ENCODE measurements at regions not wholly inside any gene's neighbourhood (a gene's known extent, or its start where the extent isn't known, plus 50 kb on each side); places are given as distances from the start of the nearest gene placed in this dataset.
A peak's percentile ranks its signal among the peaks of the same experiment; 100 is the strongest.

- Mint-ChIP-seq H3K36me3 (peaks cover 3% of the 10 kb centered on the region; the same call in 1 of the 2 replicates), H3K4me1 (peaks cover 41% of the 10 kb centered on the region), H3K27ac (no peak overlapping the region), H3K27me3 (ENCODE audit: low read depth) (no peaks in the 10 kb centered on the region), H3K4me3 (no peak overlapping the region), H3K9me3 (peaks cover 23% of the 10 kb centered on the region)
- ChIA-PET POLR2A (no interaction called here), CTCF (interaction anchor here (0.7 to 1.1 kb wide), 3 partner anchors 12 to 228 kb away, joined by 3 to 5 read pairs (median 4); no protein-coding TSS in a partner anchor)
- no peak for DNase-seq (ENCODE audit: low spot score)
- ATAC-seq, result no peak
- TF ChIP-seq ZNF219 (CRISPR knock-in tag; IDR thresholded peaks at IDR 0.05; ENCODE audit: borderline replicate concordance), result no peak
- TF ChIP-seq, protein P1, sequence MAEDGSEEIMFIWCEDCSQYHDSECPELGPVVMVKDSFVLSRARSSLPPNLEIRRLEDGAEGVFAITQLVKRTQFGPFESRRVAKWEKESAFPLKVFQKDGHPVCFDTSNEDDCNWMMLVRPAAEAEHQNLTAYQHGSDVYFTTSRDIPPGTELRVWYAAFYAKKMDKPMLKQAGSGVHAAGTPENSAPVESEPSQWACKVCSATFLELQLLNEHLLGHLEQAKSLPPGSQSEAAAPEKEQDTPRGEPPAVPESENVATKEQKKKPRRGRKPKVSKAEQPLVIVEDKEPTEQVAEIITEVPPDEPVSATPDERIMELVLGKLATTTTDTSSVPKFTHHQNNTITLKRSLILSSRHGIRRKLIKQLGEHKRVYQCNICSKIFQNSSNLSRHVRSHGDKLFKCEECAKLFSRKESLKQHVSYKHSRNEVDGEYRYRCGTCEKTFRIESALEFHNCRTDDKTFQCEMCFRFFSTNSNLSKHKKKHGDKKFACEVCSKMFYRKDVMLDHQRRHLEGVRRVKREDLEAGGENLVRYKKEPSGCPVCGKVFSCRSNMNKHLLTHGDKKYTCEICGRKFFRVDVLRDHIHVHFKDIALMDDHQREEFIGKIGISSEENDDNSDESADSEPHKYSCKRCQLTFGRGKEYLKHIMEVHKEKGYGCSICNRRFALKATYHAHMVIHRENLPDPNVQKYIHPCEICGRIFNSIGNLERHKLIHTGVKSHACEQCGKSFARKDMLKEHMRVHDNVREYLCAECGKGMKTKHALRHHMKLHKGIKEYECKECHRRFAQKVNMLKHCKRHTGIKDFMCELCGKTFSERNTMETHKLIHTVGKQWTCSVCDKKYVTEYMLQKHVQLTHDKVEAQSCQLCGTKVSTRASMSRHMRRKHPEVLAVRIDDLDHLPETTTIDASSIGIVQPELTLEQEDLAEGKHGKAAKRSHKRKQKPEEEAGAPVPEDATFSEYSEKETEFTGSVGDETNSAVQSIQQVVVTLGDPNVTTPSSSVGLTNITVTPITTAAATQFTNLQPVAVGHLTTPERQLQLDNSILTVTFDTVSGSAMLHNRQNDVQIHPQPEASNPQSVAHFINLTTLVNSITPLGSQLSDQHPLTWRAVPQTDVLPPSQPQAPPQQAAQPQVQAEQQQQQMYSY (CRISPR knock-in tag; IDR thresholded peaks at IDR 0.05), result no peak
- TF ChIP-seq, protein P2, sequence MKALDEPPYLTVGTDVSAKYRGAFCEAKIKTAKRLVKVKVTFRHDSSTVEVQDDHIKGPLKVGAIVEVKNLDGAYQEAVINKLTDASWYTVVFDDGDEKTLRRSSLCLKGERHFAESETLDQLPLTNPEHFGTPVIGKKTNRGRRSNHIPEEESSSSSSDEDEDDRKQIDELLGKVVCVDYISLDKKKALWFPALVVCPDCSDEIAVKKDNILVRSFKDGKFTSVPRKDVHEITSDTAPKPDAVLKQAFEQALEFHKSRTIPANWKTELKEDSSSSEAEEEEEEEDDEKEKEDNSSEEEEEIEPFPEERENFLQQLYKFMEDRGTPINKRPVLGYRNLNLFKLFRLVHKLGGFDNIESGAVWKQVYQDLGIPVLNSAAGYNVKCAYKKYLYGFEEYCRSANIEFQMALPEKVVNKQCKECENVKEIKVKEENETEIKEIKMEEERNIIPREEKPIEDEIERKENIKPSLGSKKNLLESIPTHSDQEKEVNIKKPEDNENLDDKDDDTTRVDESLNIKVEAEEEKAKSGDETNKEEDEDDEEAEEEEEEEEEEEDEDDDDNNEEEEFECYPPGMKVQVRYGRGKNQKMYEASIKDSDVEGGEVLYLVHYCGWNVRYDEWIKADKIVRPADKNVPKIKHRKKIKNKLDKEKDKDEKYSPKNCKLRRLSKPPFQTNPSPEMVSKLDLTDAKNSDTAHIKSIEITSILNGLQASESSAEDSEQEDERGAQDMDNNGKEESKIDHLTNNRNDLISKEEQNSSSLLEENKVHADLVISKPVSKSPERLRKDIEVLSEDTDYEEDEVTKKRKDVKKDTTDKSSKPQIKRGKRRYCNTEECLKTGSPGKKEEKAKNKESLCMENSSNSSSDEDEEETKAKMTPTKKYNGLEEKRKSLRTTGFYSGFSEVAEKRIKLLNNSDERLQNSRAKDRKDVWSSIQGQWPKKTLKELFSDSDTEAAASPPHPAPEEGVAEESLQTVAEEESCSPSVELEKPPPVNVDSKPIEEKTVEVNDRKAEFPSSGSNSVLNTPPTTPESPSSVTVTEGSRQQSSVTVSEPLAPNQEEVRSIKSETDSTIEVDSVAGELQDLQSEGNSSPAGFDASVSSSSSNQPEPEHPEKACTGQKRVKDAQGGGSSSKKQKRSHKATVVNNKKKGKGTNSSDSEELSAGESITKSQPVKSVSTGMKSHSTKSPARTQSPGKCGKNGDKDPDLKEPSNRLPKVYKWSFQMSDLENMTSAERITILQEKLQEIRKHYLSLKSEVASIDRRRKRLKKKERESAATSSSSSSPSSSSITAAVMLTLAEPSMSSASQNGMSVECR (CRISPR knock-in tag; IDR thresholded peaks at IDR 0.05; ENCODE audit: borderline replicate concordance), result no peak
- TF ChIP-seq GTF2I (CRISPR knock-in tag; conservative IDR thresholded peaks at IDR 0.05), result no peak
- TF ChIP-seq, protein P3, sequence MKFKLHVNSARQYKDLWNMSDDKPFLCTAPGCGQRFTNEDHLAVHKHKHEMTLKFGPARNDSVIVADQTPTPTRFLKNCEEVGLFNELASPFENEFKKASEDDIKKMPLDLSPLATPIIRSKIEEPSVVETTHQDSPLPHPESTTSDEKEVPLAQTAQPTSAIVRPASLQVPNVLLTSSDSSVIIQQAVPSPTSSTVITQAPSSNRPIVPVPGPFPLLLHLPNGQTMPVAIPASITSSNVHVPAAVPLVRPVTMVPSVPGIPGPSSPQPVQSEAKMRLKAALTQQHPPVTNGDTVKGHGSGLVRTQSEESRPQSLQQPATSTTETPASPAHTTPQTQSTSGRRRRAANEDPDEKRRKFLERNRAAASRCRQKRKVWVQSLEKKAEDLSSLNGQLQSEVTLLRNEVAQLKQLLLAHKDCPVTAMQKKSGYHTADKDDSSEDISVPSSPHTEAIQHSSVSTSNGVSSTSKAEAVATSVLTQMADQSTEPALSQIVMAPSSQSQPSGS (CRISPR knock-in tag; IDR thresholded peaks at IDR 0.05; ENCODE audit: borderline replicate concordance, low read depth), result no peak
- TF ChIP-seq IRF1 (CRISPR knock-in tag; IDR thresholded peaks at IDR 0.05), result no peak
- TF ChIP-seq TCF7 (CRISPR knock-in tag; IDR thresholded peaks at IDR 0.05; ENCODE audit: low read depth), result no peak
- TF ChIP-seq ZNF671 (CRISPR knock-in tag; IDR thresholded peaks at IDR 0.05), result no peak
- no peak for TF ChIP-seq ETV6 (CRISPR knock-in tag; IDR thresholded peaks at IDR 0.05)
- TF ChIP-seq KAT7 (CRISPR knock-in tag; IDR thresholded peaks at IDR 0.05; ENCODE audit: borderline replicate concordance), result no peak
These were observed 362.4 kb upstream of the RIOK2 start for GRCh38 chr5:97545446-97545845.

- H3K4me1 Mint-ChIP-seq, result peaks cover 44% of the 10 kb centered on the region
- TF ChIP-seq HMGA2 (CRISPR knock-in tag; IDR thresholded peaks at IDR 0.05), result no peak
- TF ChIP-seq, protein P2 (CRISPR knock-in tag; IDR thresholded peaks at IDR 0.05; ENCODE audit: borderline replicate concordance), result no peak
- no peak overlapping the region for H3K4me3 Mint-ChIP-seq
- ChIA-PET POLR2A (no interaction called here), CTCF (interaction anchor here (0.7 kb wide), 1 partner anchor 228 kb away, joined by 5 read pairs; no protein-coding TSS in a partner anchor)
- H3K36me3 Mint-ChIP-seq, result peaks cover 1% of the 10 kb centered on the region; the same call in 1 of the 2 replicates
- H3K27ac Mint-ChIP-seq, result no peak overlapping the region
- H3K9me3 Mint-ChIP-seq, result peaks cover 21% of the 10 kb centered on the region
- H3K27me3 Mint-ChIP-seq (ENCODE audit: low read depth), result no peaks in the 10 kb centered on the region
- DNase-seq (ENCODE audit: low spot score) (no peak), ATAC-seq (peak; percentile 61)
These were observed 363.0 kb upstream of the RIOK2 start for GRCh38 chr5:97545886-97546535.

Measured in WTC11 (cell line).